RWPE1 (cell line): ENCODE measurements at regions not wholly inside any gene's neighbourhood (a gene's known extent, or its start where the extent isn't known, plus 50 kb on each side); places are given as distances from the start of the nearest gene placed in this dataset.

Experiments
- CTCF ChIA-PET: fragments of 350-600 bp; sonication (Branson Sonifier 250); formaldehyde crosslinking; extraction: SDS; loops from one replicate; lab custom pipeline; 2021; lab: Yijun Ruan, JAX
- POLR2A ChIA-PET: fragments of 400-600 bp; formaldehyde crosslinking; extraction: SDS; loops from one replicate; lab custom pipeline; 2020; ENCODE audit warnings: antibody characterized with exemption; ENCODE audit not compliant: low non-redundant PET; lab: Yijun Ruan, JAX
- DNase-seq: peaks from one replicate; pipeline ENCODE4 v3.0.0; 2012; ENCODE audit warnings: low spot score
- H3K27ac ChIP-seq: fragments of 450-650 bp; 2 replicates; pipeline ENCODE4 v1.5.1; 2017
- TF ChIP-seq, protein P1 (sequence below): fragments of 450-650 bp; conservative IDR thresholded peaks from 2 replicates; pipeline ENCODE4 v1.5.1; 2017; ENCODE audit warnings: low read depth, mild to moderate bottlenecking

GRCh38 chr2:150631236-150631821 is 143.9 kb upstream of the RND3 start:
- DNase-seq, result no peak
- TF ChIP-seq, protein P1, sequence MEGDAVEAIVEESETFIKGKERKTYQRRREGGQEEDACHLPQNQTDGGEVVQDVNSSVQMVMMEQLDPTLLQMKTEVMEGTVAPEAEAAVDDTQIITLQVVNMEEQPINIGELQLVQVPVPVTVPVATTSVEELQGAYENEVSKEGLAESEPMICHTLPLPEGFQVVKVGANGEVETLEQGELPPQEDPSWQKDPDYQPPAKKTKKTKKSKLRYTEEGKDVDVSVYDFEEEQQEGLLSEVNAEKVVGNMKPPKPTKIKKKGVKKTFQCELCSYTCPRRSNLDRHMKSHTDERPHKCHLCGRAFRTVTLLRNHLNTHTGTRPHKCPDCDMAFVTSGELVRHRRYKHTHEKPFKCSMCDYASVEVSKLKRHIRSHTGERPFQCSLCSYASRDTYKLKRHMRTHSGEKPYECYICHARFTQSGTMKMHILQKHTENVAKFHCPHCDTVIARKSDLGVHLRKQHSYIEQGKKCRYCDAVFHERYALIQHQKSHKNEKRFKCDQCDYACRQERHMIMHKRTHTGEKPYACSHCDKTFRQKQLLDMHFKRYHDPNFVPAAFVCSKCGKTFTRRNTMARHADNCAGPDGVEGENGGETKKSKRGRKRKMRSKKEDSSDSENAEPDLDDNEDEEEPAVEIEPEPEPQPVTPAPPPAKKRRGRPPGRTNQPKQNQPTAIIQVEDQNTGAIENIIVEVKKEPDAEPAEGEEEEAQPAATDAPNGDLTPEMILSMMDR, result no peak
- ChIA-PET POLR2A (interaction anchor here (0.7 kb wide), 2 partner anchors 13 to 211 kb away, joined by 3 to 5 read pairs; no protein-coding TSS in a partner anchor), CTCF (interaction anchor here (0.6 kb wide), 2 partner anchors 10 to 419 kb away, joined by 3 to 5 read pairs; no protein-coding TSS in a partner anchor)
- no peak overlapping the region for H3K27ac ChIP-seq

- POLR2A ChIA-PET, result interaction anchor here (0.7 kb wide), 1 partner anchor 212 kb away, joined by 3 read pairs; no protein-coding TSS in a partner anchor
- no peak overlapping the region for H3K27ac ChIP-seq
- no peak for DNase-seq
- TF ChIP-seq, protein P1, result no peak
- CTCF ChIA-PET, result interaction anchor here (0.6 kb wide), 2 partner anchors 10 to 418 kb away, joined by 3 to 5 read pairs; no protein-coding TSS in a partner anchor
These were observed 143.2 kb upstream of the RND3 start for GRCh38 chr2:150630587-150631235.

- CTCF ChIA-PET, result no interaction called here
- TF ChIP-seq, protein P1, result no peak
These were observed 140.1 kb upstream of the RND3 start for GRCh38 chr2:150627526-150627925.

GRCh38 chr2:150626934-150627411 is 139.5 kb upstream of the RND3 start:
- TF ChIP-seq, protein P1, result no peak
- ChIA-PET CTCF (no interaction called here), POLR2A (interaction anchor here (0.7 kb wide), 1 partner anchor 285 kb away, joined by 3 read pairs; no protein-coding TSS in a partner anchor)
- no peak for DNase-seq
- no peak overlapping the region for H3K27ac ChIP-seq

More at GRCh38 chr2:150627526-150627925, 140.1 kb upstream of the RND3 start:
- POLR2A ChIA-PET, result no interaction called here
- H3K27ac ChIP-seq, result no peak overlapping the region
- DNase-seq, result no peak

- CTCF ChIA-PET, result interaction anchor here (0.5 kb wide), 1 partner anchor 324 kb away, joined by 3 read pairs; no protein-coding TSS in a partner anchor
- POLR2A ChIA-PET, result no interaction called here
- TF ChIP-seq, protein P1, result no peak
- no peak for DNase-seq
- H3K27ac ChIP-seq, result no peak overlapping the region
These were observed 138.3 kb upstream of the RND3 start for GRCh38 chr2:150625741-150626140.

DNA sequence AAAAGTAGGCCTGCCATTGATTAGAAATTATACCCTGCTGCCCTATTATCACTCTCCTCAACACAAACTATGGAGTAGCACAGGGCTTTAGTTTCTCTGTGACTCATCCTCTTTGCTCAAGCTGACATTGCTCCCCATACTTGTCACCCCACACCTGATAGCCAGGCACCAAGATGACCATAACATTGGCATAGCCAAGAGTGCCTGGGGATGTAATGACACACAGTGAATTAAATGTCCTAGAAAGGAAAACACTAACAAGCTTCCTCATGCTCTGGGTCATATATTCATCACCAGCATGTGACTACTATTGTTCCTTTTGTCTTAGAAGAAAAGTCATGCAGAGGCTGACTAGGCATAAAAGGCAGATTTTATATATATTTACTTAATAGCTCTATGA is 137.8 kb upstream of the RND3 start:
- TF ChIP-seq, protein P1, result no peak
- DNase-seq, result no peak
- no peak overlapping the region for H3K27ac ChIP-seq
- POLR2A ChIA-PET, result no interaction called here
- CTCF ChIA-PET, result interaction anchor here (0.5 kb wide), 1 partner anchor 324 kb away, joined by 3 read pairs; no protein-coding TSS in a partner anchor
